WTC11 (cell line): ENCODE measurements at regions not wholly inside any gene's neighbourhood (a gene's known extent, or its start where the extent isn't known, plus 50 kb on each side); places are given as distances from the start of the nearest gene placed in this dataset.

Experiments used
- FOXK1 ChIP-seq: sonication (generic); formaldehyde crosslinking; IDR thresholded peaks from 2 replicates; pipeline ENCODE4 v1.8.0; 2022; ENCODE audit warnings: mild to moderate bottlenecking, moderate library complexity, missing genetic modification reagents
- FOXP1 ChIP-seq: sonication (generic); formaldehyde crosslinking; IDR thresholded peaks from 2 replicates; pipeline ENCODE4 v1.8.0; 2022; ENCODE audit warnings: missing genetic modification reagents, mild to moderate bottlenecking, moderate library complexity, borderline replicate concordance
- TF ChIP-seq, protein P1 (sequence below): fragments of 200-600 bp; IDR thresholded peaks from 2 replicates; pipeline ENCODE4 v1.8.0; 2022; ENCODE audit warnings: antibody characterized with exemption
- TF ChIP-seq, protein P2 (sequence below): sonication (generic); formaldehyde crosslinking; IDR thresholded peaks from 2 replicates; pipeline ENCODE4 v1.8.0; 2022; ENCODE audit warnings: mild to moderate bottlenecking, missing genetic modification reagents

DNA sequence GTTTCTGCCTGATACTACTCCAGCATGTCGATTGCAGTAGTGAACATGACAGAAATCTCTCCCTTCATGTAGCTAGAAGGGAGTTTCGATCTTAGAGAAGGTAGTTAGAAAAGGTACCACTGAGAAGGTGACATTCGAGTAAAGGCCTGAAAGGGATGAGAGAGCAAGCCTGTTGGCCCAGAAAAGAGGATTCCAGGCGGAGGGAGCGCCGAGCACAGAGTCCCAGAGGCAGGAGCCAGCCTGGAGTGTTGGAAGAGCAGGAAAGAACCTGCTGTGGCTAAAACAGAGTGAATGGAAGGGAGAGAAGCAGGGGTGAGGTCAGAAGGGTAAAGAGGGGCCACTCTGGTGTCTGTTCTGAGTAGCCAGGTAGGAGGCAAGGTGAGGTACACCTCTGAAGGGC is 52.5 kb downstream of the GARRE1 start:
- TF ChIP-seq, protein P1, sequence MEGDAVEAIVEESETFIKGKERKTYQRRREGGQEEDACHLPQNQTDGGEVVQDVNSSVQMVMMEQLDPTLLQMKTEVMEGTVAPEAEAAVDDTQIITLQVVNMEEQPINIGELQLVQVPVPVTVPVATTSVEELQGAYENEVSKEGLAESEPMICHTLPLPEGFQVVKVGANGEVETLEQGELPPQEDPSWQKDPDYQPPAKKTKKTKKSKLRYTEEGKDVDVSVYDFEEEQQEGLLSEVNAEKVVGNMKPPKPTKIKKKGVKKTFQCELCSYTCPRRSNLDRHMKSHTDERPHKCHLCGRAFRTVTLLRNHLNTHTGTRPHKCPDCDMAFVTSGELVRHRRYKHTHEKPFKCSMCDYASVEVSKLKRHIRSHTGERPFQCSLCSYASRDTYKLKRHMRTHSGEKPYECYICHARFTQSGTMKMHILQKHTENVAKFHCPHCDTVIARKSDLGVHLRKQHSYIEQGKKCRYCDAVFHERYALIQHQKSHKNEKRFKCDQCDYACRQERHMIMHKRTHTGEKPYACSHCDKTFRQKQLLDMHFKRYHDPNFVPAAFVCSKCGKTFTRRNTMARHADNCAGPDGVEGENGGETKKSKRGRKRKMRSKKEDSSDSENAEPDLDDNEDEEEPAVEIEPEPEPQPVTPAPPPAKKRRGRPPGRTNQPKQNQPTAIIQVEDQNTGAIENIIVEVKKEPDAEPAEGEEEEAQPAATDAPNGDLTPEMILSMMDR, result no peak
- no peak for TF ChIP-seq FOXP1
- TF ChIP-seq, protein P2, sequence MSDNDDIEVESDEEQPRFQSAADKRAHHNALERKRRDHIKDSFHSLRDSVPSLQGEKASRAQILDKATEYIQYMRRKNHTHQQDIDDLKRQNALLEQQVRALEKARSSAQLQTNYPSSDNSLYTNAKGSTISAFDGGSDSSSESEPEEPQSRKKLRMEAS, result no peak
- TF ChIP-seq FOXK1 (CRISPR knock-in tag), result no peak
